HG02884 (cell line): ENCODE measurements at regions not wholly inside any gene's neighbourhood (a gene's known extent, or its start where the extent isn't known, plus 50 kb on each side); places are given as distances from the start of the nearest gene placed in this dataset.
"Not testable (repeated sequence)": the region's sequence is repeated elsewhere in the genome, so short reads cannot be mapped to it uniquely, and the experiment has no call there.

Experiments
- ATAC-seq: cut with Tn5 transposase; IDR thresholded peaks from one replicate; pipeline ENCODE4 v1.9.1; 2021; ENCODE audit warnings: mild to moderate bottlenecking, moderate library complexity; ENCODE audit not compliant: unreplicated experiment

DNA sequence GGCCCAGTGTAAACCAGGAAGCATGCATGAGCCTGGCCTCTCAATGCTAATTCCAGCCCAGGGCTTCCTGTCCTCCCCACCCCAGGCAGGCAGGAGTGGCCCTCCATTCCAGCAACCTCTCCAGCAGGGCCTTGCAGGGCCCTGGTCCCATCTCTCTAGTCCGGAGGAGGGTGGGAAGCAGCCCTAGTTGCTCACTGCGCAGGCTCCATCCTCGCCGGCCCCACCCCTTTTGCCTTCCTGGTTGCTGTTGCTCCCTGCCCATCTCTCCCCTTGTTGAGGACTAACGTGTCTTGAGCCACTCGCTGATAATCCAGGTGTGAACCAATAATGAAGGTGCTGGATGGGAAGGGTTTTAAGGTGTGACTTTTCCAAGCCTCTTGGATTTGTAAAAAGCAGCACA, 161.2 kb upstream of the BCOR start:
- ATAC-seq: no peak

DNA sequence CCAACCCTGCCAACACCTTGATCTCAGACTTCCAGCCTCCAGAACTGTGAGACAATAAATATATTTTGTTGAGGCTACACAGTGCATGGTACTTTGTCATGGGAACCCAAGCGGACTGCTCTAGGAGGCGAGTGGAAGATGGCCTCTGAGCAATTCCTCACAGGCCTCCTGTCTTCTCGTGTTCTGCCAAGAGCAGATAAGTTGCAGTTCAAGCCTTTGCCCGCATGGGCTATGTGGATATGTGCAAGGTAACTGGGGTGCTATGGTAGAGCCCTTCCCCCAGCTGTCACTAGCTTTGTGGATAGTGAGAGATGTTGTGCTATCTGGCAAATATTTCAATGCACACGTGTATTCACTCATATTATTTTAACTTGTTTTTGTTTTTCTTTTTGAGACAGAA, 156.0 kb upstream of the BCOR start:
- ATAC-seq: no peak

DNA sequence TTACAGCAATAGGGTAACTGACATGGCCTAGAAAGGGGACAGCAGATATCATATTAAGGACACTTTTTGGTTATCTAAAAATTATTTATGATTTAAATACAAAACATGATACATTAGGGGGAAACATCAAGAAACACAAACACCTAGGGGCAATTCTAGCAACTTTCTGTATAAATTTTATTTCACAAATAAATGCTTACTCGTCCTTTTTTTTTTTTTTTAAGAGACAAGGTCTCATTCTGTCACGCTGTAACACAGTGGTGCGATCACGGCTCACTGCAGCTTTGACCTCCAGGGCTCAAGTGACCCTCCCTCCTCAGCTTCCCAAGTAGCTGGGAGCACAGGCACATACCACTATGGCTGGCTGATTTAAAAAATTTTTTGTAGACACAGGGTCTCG, 151.8 kb upstream of the BCOR start:
- no peak for ATAC-seq

GRCh38 chrX:40248822-40249221, 151.1 kb upstream of the BCOR start:
- no peak for ATAC-seq

DNA sequence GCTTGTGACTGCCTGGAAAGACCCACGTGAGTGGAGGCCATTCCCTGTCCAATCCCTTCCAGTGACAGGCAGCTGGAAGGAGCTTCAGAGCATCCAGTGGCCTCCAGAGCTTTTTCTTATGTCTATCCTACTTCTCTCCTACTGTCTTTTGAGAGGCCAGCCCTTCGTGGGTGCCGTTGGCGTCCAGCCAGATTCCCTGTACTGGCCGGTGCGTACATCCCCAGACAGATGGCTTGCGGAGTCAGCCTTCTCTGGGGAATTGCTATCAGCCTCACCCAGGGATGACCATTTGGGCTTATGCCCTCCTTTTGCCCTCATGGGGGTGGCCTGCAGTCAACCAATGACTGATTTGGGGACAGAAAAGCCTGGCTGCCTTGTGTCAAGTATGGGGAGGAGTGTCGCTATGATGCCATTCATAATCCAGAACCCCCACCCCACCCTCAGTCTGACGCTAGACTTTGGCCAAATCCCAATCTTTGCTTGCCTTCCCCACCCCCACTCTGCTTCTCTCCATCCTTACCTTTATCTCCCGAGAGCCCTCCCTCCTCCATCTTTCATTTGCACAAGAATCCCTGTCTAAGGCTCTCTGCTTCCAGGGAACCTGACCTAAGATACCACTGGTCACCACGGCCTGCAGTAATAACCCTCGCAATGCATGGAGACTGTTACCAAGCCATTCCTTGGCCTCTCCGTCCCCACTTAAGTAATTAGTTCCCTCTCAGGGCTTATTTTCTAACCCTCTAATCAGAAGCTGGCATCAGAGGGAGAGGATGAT, 150.3 kb upstream of the BCOR start:
- no peak for ATAC-seq

- ATAC-seq: no peak
Observed at GRCh38 chrX:40247382-40247781, 149.6 kb upstream of the BCOR start.

DNA sequence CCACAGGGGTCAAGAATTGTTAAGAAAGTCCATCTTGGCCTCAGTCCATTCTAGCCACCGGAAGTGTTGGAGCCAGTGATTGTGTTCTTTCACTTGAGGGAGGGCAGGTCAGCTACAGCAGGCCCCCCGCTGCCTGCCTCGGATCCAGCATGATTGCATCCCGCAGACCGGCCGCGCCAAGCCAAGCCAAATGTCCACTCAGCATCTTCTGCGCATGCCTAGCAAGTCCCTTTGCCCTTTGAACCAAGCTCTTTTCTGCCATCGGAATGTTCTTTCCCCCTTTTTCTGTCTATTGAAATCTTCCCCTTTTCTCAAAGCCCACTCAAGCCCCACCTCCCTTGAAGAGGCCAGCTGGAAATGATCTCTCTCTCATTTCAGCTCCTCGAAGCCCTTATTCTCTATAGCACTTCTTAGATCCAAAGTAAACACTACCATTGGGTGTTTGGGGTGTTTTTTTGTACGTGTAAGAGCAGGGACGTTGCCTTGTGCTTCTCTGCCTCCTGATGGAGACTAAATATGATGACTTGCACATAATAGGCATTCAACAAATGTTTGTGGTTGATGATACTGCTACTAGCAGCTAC, 147.8 kb upstream of the BCOR start:
- ATAC-seq: no peak

DNA sequence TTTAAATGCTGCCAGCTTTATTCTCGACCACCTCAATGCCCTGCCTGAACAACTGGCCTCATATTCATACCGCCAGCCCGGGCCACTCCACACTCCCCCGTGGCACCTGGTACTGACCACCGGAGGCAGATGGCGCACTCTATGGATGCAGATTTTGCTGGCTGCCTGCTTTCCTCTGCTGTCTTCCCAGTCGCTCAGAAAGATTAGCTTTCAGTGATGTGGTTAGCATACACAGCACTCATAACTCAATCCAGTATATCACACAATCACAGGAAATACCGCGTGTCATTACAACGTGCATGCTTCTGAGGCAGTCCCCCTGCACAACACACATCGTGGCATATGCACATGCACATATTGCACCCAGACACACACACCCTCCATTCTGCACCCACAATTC, 147.2 kb upstream of the BCOR start:
- no peak for ATAC-seq

DNA sequence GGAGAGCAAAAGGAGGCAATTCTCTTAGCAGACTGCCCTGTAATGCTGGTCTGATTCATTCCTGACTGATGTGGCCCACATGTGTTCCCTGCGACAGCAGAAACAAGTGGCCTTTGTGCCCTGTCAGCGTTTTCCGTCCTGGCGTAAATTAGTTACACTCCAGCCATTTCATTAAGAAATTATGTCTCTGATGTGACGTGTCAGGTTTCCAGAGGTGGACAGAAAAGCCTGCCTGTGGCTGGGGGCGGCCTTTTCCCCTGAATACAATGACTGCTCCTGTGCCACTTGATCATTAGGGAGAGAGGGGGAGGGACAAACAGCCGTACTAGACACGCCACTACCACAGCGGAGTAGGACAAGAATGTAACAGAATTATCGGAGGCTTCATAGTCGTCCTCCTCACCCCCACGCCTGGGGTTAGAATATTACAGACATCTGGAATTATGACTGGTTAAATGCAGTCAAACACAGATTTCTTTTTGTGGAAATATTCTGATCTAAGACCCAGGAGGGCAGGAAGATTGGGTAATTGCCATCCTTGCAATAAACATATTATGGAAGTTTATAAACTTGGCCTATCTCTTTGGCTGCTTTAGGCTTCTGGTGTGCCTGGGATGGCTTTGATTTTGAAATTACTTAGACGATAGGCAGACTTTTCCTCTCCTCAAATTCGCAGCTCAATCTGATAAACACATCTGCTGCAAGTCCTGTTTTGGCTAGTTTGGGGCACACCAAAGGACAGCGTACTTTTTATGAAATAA, 146.2 kb upstream of the BCOR start:
- ATAC-seq: no peak

- ATAC-seq: no peak
Observed at GRCh38 chrX:40240844-40241243, 143.1 kb upstream of the BCOR start.

DNA sequence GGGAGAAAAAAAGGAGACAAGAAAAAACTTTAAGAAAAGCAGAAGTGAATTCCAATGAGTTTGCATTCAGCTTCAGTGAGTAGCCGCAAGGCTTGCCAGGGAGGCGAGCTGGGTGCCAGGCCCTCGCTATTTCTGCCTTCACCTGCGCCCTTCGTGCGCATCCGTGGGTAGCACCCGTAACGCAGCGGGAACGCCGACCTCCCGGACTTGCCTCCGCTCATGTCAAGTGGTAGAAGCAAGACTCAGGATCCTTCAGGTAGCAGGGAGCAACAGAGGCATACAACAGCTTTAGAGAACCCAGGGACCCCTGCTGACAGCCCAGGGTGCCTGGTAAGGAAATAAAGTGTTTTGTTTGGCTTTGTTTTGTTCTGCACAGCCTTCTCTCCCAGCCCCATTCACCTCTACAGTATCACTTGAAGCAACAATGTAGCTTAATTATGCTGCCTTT, 140.0 kb upstream of the BCOR start:
- ATAC-seq: no peak

DNA sequence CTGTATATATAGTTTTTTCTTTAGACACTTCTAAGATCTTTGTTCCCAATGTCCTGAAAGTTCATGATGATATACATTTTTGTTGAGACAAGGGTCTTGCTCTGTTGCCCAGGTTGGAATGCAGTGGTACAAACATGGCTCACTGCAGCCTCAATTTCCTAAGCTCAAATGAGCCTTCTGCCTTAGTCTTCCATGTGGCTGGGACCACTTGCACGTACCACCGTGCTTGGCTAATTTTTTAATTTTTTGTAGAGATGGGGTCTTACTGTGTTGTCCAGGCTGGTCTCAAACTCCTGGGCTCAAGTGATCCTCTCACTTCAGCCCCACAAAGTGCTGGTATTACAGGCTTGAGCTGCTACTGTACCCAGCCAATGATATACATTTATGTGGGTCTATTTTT, 132.9 kb upstream of the BCOR start:
- ATAC-seq: no peak

- no peak for ATAC-seq
Observed at GRCh38 chrX:40227125-40227524, 129.4 kb upstream of the BCOR start.

- no peak for ATAC-seq
Observed at GRCh38 chrX:40224658-40225057, 126.9 kb upstream of the BCOR start.

DNA sequence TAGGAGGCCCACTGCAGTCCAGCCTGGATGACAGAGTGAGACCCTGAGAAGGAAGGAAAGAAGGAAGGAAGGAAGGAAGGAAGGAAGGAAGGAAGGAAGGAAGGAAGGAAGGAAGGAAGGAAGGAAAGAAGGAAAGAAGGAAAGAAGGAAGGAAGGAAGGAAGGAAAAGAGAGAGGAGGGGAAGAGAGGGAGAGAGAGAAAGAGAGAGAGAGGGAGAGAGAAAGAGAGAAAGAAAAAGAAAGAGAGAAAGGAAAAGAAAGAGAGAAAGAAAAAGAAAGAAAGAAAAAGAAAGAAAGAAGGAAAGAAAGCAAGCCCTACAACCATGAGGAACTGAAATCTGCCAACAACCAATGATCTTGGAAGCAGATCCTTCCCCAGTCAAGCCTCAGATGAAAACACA, 124.9 kb upstream of the BCOR start:
- not testable (repeated sequence) for ATAC-seq

DNA sequence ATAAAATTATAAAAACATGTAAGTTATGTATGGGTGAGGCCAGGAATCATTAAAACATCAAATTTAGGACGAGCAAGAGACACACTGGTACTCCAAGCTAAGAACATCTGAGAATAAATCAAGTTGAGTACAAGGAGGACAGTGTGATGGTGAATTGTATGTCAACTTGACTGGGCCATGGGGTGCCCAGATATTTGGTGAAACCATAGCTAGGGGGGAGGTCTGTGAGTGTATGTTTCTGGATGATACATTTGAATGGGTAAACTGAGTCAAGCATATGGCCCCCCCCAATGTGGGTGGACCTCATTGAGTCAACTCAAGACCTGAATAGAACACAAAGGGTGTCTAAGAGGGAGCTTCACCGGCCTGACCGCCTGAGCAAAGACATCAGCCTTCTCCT, 115.3 kb upstream of the BCOR start:
- no peak for ATAC-seq

GRCh38 chrX:40209951-40210617, 112.3 kb upstream of the BCOR start:
- ATAC-seq: no peak

DNA sequence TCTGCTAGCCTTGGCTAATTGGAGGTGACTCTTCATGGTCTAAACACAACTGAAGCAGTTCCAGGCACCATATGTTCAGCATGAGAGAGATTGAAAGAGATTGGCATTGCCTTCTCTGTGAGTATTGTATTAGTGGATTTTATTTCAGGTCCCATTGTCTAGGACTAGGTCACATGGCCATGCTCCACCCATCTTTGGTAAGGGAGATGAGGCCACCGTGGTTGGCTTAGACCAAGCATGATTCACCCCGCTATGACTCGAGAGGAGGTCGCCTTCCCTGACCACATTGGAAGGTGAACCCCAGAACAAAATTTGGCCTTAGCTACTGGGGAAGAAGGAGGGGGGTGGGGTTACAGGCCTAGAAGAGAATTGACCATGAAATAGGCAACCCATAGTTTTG, 109.9 kb upstream of the BCOR start:
- no peak for ATAC-seq

DNA sequence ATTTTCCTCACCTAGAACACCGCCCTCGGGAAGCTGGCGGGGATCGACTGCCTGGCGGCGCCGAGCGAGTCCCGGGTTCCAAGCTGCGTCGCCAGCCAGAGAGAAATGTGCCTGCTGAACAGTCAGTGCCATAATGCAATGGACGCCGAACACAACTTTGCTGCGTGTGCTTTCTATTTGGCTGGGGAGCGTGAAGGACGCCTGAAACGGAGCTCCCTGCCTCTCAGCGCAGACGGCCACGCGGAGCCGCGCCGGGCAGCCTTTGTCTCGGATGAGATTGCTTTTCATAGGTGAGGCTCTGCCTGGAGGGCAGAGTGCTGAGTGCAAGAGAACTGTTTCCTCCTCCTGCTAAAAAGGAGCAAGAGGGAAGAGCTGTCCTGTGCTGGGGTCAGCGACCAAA, 107.7 kb upstream of the BCOR start:
- ATAC-seq: no peak

DNA sequence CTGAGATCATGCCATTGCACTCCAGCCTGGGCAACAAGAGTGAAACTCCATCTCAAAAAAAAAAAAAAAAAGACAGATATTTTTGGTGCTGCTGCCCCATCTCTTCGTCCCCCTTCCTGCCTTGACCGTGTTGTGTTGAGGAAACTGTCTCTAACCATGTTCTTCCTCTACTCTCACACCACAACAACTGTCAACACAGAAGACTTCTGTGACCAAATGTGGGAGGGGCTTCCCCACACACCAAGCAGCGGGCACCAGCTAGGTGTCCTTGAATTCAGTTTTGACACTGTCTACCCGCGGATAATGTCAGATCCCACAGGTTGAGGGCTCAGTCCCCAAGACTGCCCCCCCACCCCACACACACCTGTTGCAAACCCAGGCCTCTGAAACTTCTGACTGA, 104.7 kb upstream of the BCOR start:
- no peak for ATAC-seq

DNA sequence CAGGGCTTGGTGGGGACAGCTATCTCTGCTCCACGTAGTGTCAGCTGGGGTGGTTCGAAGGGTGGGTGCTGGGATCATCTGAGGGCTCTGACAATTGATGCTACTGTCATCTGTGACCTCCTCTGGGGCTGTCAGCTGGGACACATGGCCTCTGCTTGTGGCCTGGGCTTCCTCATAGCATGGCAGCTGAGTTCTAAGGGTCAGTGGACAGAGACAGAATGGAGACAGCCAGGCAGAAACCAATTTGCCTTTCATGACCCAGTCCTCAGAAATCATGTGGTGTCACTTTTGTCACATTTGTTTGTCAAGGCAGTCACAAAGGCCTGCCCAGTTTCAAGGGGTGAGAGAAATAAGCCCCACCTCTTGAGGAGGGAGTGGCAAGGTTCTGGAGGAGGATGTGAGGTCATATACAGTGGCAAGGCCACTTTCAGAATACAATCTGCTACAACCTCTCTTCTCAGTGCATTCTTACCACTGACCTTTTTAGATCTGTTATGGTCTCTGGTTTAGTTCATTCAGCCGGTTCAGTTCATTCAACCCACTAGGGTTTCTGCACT, 103.6 kb upstream of the BCOR start:
- ATAC-seq: peak; percentile 65
